HEK293 (cell line): ENCODE measurements at regions not wholly inside any gene's neighbourhood (a gene's known extent, or its start where the extent isn't known, plus 50 kb on each side); places are given as distances from the start of the nearest gene placed in this dataset.

ENCODE experiments used
- CTCF ChIA-PET: fragments of 350-600 bp; formaldehyde crosslinking; extraction: SDS; loops from one replicate; lab custom pipeline; 2021; ENCODE audit warnings: antibody characterized with exemption; lab: Yijun Ruan, JAX
- POLR2A ChIA-PET: fragments of 300-600 bp; formaldehyde crosslinking; extraction: SDS; loops from one replicate; lab custom pipeline; 2020; ENCODE audit warnings: antibody characterized with exemption, inconsistent platforms; lab: Yijun Ruan, JAX
- H3K27ac ChIP-seq: fragments of 200-500 bp; sonication (Bioruptor generic); 2 replicates; pipeline ENCODE4 v1.5.1; 2014; ENCODE audit warnings: low read depth, low read length, control low read depth, inconsistent platforms; ENCODE audit errors: extremely low read depth
- H3K36me3 ChIP-seq, 2 experiments: fragments of 200-500 bp in 1 of 2; sonication (Bioruptor generic) in 1 of 2; 1 replicate in 1 of 2; 2 replicates in 1 of 2; pipeline ENCODE4 v1.5.1; 2014 to 2017; ENCODE audit warnings: inconsistent platforms in 2 of 2, low read length in 2 of 2; ENCODE audit not compliant: control insufficient read depth in 2 of 2, insufficient read depth in 1 of 2
- H3K4me1 ChIP-seq: fragments of 200-500 bp; sonication (Bioruptor generic); 2 replicates; pipeline ENCODE4 v1.5.1; 2014; ENCODE audit warnings: mild to moderate bottlenecking, low read length, inconsistent platforms; ENCODE audit not compliant: control insufficient read depth, insufficient read depth
- H3K4me3 ChIP-seq: 2 replicates; pipeline ENCODE4 v1.5.1; 2011; ENCODE audit warnings: low read depth, mild to moderate bottlenecking, control low read depth, low read length, moderate library complexity
- H3K9me3 ChIP-seq: fragments of 200-500 bp; sonication (Bioruptor generic); 2 replicates; pipeline ENCODE4 v1.5.1; 2014; ENCODE audit warnings: low read depth, low read length, inconsistent platforms; ENCODE audit not compliant: control insufficient read depth, insufficient read depth
- KLF10 ChIP-seq: fragments of 450-650 bp; IDR thresholded peaks from 2 replicates; pipeline ENCODE4 v1.5.1; 2018; ENCODE audit warnings: missing biosample characterization, mild to moderate bottlenecking, missing genetic modification characterization
- KLF7 ChIP-seq: fragments of 450-650 bp; formaldehyde crosslinking; IDR thresholded peaks from 2 replicates; pipeline ENCODE4 v1.5.1; 2016; ENCODE audit warnings: missing biosample characterization, missing genetic modification characterization, borderline replicate concordance
- PRDM1 ChIP-seq: fragments of 450-650 bp; formaldehyde crosslinking; IDR thresholded peaks from 2 replicates; pipeline ENCODE4; 2016; ENCODE audit warnings: missing biosample characterization, missing genetic modification characterization
- PRDM2 ChIP-seq: fragments of 450-650 bp; formaldehyde crosslinking; IDR thresholded peaks from 2 replicates; pipeline ENCODE4 v1.5.1; 2016; ENCODE audit warnings: missing biosample characterization, missing genetic modification characterization, borderline replicate concordance
- SALL2 ChIP-seq: fragments of 450-650 bp; formaldehyde crosslinking; IDR thresholded peaks from 2 replicates; pipeline ENCODE4 v1.5.0; 2017; ENCODE audit warnings: missing biosample characterization, mild to moderate bottlenecking, missing genetic modification characterization, borderline replicate concordance
- SP3 ChIP-seq: fragments of 450-650 bp; formaldehyde crosslinking; IDR thresholded peaks from 2 replicates; pipeline ENCODE4 v1.5.1; 2016; ENCODE audit warnings: missing biosample characterization, missing genetic modification characterization
- ZBTB44 ChIP-seq: fragments of 450-650 bp; IDR thresholded peaks from 2 replicates; pipeline ENCODE4 v1.5.1; 2018; ENCODE audit warnings: missing biosample characterization, mild to moderate bottlenecking, missing genetic modification characterization
- ZNF10 ChIP-seq: fragments of 450-650 bp; formaldehyde crosslinking; IDR thresholded peaks from 2 replicates; pipeline ENCODE4 v1.5.1; 2017; ENCODE audit warnings: missing biosample characterization, missing genetic modification characterization
- ZNF19 ChIP-seq: fragments of 450-650 bp; formaldehyde crosslinking; IDR thresholded peaks from 2 replicates; pipeline ENCODE4; 2016; ENCODE audit warnings: missing biosample characterization, missing genetic modification characterization, low read depth
- ZNF510 ChIP-seq: fragments of 450-650 bp; formaldehyde crosslinking; IDR thresholded peaks from 2 replicates; pipeline ENCODE4 v1.5.1; 2018; ENCODE audit warnings: mild to moderate bottlenecking, missing genetic modification characterization, missing biosample characterization; ENCODE audit not compliant: insufficient replicate concordance
- ZNF664 ChIP-seq: fragments of 450-650 bp; formaldehyde crosslinking; IDR thresholded peaks from 2 replicates; pipeline ENCODE4 v1.5.1; 2016; ENCODE audit warnings: missing biosample characterization, missing genetic modification characterization
- ZNF777 ChIP-seq: fragments of 450-650 bp; formaldehyde crosslinking; IDR thresholded peaks from 2 replicates; pipeline ENCODE4 v1.5.1; 2017; ENCODE audit warnings: missing biosample characterization, missing genetic modification characterization, borderline replicate concordance

GRCh38 chr6:90870561-90870960 is 283.7 kb upstream of the MAP3K7 start:
- POLR2A ChIA-PET, result no interaction called here
- Histone ChIP-seq H3K36me3 (no peaks in the 10 kb centered on the region), H3K9me3 (no peaks in the 10 kb centered on the region), H3K4me1 (no peaks in the 10 kb centered on the region), H3K4me3 (no peak overlapping the region), H3K27ac (no peak overlapping the region)
- CTCF ChIA-PET, result no interaction called here
- TF ChIP-seq PRDM2 (tag by site-specific recombination) (no peak), ZNF664 (tag by site-specific recombination) (no peak)

GRCh38 chr6:90868656-90869055 is 281.8 kb upstream of the MAP3K7 start:
- no peaks in the 10 kb centered on the region for H3K36me3 ChIP-seq
- H3K4me1 ChIP-seq, result no peaks in the 10 kb centered on the region
- H3K9me3 ChIP-seq, result no peaks in the 10 kb centered on the region
- no peak overlapping the region for H3K4me3 ChIP-seq
- CTCF ChIA-PET, result no interaction called here
- H3K27ac ChIP-seq, result no peak overlapping the region
- TF ChIP-seq SP3 (no peak), KLF7 (tag by site-specific recombination) (no peak), ZNF510 (tag by site-specific recombination) (no peak), SALL2 (tag by site-specific recombination) (no peak)
- POLR2A ChIA-PET, result no interaction called here

GRCh38 chr6:90868256-90868655 is 281.4 kb upstream of the MAP3K7 start:
- no peak for TF ChIP-seq ZNF777 (tag by site-specific recombination)
- TF ChIP-seq ZNF19, result no peak
- no peak for TF ChIP-seq ZBTB44 (tag by site-specific recombination)
- no peak for TF ChIP-seq KLF10 (tag by site-specific recombination)
- Histone ChIP-seq H3K4me3 (no peak overlapping the region), H3K36me3 (no peaks in the 10 kb centered on the region), H3K27ac (no peak overlapping the region), H3K4me1 (no peaks in the 10 kb centered on the region), H3K9me3 (no peaks in the 10 kb centered on the region)
- POLR2A ChIA-PET, result no interaction called here
- CTCF ChIA-PET, result no interaction called here

- ChIA-PET POLR2A (no interaction called here), CTCF (interaction anchor here (0.7 kb wide), 1 partner anchor 75 kb away, joined by 5 read pairs; no protein-coding TSS in a partner anchor)
- Histone ChIP-seq H3K9me3 (no peaks in the 10 kb centered on the region), H3K4me1 (no peaks in the 10 kb centered on the region), H3K36me3 (no peaks in the 10 kb centered on the region), H3K4me3 (no peak overlapping the region), H3K27ac (no peak overlapping the region)
- TF ChIP-seq PRDM1 (tag by site-specific recombination) (peak; percentile 65), ZNF10 (tag by site-specific recombination) (no peak)
Measured at GRCh38 chr6:90865513-90865912, 278.6 kb upstream of the MAP3K7 start.
